ENCODE measurements at regions not wholly inside any gene's neighbourhood (a gene's known extent, or its start where the extent isn't known, plus 50 kb on each side); places are given as distances from the start of the nearest gene placed in this dataset.

DNA sequence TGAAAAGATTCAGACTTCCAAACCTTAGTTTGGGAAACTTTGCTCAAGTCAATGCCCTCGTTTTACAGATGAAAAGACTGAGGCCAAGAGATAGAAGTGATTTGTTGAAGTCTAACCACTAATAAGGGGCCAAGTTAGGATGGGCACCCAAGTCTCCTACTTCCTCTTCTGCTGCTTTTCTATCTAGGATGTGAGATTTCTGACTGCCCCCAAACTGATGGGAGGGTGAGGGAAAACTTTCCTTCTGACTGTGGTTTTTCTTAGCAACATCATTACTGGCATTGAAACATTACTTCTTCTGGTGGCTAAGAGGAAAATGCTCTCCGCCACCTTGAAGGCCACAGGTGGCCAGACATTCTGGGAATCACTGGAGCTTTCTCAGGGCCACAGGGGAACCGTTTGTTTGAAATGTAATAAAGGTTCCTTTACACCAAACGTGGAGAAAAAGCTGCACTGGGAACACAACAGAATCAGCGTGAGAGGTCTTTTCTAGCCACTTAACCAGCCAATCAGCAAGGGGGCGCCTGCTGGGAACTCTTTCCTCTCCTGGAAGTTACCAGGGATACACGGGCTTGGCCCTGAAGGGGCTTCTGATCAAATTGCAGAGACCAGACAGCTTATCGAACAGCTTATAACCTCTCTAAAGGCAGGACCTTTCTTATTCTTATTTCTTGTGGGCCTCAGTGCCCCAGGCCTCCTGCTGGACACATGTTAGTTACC, 115.9 kb upstream of the TEX13D start:
- H3K36me3 ChIP-seq (ENCODE audit: control insufficient read depth, insufficient read depth, low read length), result no peaks in the 10 kb centered on the region
- H3K9me3 ChIP-seq (replicated peaks; ENCODE audit: control insufficient read depth, low read depth, low read length), result no peaks in the 10 kb centered on the region
- H3K27ac ChIP-seq (ENCODE audit: low read length), result no peak overlapping the region
- 24% methylated on average over 6 of the region's 8 CpGs for WGBS (ENCODE audit: insufficient coverage)
- no peak for DNase-seq
- H3K4me3 ChIP-seq (ENCODE audit: low read length), result no peak overlapping the region
- peaks cover 11% of the 10 kb centered on the region for H3K4me1 ChIP-seq (ENCODE audit: control insufficient read depth, insufficient read depth, low read length)
- peaks cover 5% of the 10 kb centered on the region for H3K27me3 ChIP-seq (ENCODE audit: control insufficient read depth, insufficient read depth, low read length)

DNA sequence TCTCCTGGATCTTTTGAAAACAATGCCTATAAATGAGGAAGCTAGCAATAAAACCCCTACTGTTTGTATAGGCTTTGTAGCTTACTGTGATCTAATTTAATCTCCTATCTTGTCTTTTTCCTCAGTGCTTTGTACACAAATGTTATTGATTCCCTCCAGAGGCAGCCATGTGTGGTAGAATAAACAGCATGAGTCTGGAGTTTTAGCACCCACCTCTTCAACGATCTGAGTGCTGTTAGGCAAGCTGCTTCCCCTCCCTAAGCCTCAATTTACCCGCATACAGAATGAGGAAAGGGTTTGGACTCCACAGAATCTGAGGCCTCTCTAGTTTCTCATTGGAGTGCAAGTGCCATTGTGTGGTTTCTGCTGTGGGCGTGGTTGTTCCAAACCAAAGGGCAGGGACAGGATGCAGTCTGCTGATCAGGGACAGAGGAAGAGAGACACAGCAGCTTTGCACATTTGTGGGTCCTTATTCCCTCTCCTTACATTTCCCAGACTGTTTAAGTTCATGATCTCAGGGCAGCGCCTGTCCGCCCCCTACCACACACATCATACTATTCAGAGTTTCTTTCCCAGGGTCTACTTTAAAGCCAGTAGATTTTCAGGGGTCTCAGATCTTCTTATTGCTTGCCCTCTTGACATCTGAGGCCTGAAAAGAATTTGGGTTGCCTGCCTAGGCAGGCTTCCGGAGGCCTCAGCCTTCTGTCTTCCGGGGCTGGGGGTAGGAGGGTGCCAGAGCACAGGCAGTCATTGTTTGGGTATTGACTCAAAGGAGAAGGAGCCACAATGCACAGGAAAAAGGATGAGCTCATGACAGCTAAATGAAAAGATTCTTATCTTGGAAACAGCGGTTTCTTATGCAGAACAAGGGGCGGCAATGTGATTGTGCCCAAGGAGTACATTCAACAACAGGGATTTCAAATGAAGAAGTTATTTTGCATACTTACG, 114.9 kb upstream of the TEX13D start:
- 61% methylated on average over 5 of the region's 10 CpGs for WGBS (ENCODE audit: insufficient coverage)
- H3K36me3 ChIP-seq (ENCODE audit: control insufficient read depth, insufficient read depth, low read length), result no peaks in the 10 kb centered on the region
- no peaks in the 10 kb centered on the region for H3K9me3 ChIP-seq (replicated peaks; ENCODE audit: control insufficient read depth, low read depth, low read length)
- peak; percentile 31 for DNase-seq
- H3K27ac ChIP-seq (ENCODE audit: low read length), result no peak overlapping the region
- peaks cover 11% of the 10 kb centered on the region for H3K4me1 ChIP-seq (ENCODE audit: control insufficient read depth, insufficient read depth, low read length)
- no peak overlapping the region for H3K4me3 ChIP-seq (ENCODE audit: low read length)
- peaks cover 5% of the 10 kb centered on the region for H3K27me3 ChIP-seq (ENCODE audit: control insufficient read depth, insufficient read depth, low read length)

DNA sequence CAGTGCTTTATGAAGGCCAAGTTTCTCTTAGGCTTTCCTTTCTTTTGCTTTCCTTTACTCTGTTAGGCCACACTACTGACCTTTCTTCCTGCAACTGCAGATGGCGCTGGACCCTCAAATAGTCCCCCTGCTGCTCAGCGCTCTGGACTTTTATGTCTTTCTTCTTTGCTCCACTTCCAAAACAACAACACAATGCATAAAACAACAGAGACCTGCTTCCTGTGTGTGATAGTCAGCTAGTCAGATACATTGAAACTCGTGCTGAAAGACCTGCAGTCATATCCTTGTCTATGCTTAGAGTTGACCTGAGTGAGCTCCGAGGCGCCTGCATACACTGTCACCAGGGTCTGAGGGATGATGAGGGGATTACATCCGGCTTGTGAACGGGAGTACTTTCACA, 108.9 kb upstream of the TEX13D start:
- no peak overlapping the region for H3K27ac ChIP-seq (ENCODE audit: low read length)
- 34% methylated on average over 6 of the region's 7 CpGs for WGBS (ENCODE audit: insufficient coverage)
- no peaks in the 10 kb centered on the region for H3K9me3 ChIP-seq (replicated peaks; ENCODE audit: control insufficient read depth, low read depth, low read length)
- DNase-seq, result peak; percentile 53
- no peaks in the 10 kb centered on the region for H3K36me3 ChIP-seq (ENCODE audit: control insufficient read depth, insufficient read depth, low read length)
- no peak overlapping the region for H3K4me3 ChIP-seq (ENCODE audit: low read length)
- peaks cover 2% of the 10 kb centered on the region for H3K4me1 ChIP-seq (ENCODE audit: control insufficient read depth, insufficient read depth, low read length)
- H3K27me3 ChIP-seq (ENCODE audit: control insufficient read depth, insufficient read depth, low read length), result peaks cover 3% of the 10 kb centered on the region

DNA sequence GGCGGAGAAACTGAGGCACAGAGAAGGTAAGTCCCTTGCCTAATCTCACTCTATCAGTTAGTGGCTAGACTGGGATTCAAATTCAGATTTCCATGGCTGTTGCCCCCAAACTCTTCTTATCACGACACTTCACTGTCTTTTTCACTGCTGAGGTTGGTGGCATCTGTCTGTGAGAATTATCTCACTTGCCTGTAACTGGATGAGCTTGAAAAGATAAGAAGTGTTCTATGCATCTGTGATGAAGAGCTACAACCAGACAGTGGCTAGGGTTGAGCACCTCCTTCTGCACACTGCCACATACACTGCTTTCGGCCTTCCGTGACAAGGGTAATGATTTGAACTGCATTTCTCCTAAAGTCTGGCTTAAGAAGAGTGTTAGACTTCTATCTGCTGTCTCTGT, 107.9 kb upstream of the TEX13D start:
- no CpG with 5 or more reads among the region's 4 CpGs for WGBS (ENCODE audit: insufficient coverage)
- DNase-seq, result no peak
- peaks cover 3% of the 10 kb centered on the region for H3K27me3 ChIP-seq (ENCODE audit: control insufficient read depth, insufficient read depth, low read length)

DNA sequence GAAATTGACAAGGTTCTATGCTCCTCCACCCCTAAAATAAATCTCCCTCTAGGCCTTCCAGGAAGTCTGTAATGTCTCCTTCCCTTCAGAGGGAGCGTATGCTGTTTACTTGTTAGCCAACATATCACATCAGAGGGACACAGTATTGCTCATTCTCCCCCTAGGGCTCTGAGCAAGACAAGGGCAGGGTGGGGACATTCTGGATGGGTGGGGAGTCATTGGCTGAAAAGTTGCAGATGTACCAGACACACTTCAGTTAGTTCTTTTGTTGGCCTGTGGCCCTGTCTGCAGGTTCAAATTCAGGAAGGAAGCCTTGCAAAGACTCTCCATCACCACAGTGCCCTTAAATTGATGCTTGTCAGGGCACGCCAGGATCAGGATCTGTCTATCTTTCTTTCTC, 106.3 kb upstream of the TEX13D start:
- no peak overlapping the region for H3K27ac ChIP-seq (ENCODE audit: low read length)
- no peaks in the 10 kb centered on the region for H3K9me3 ChIP-seq (replicated peaks; ENCODE audit: control insufficient read depth, low read depth, low read length)
- WGBS (ENCODE audit: insufficient coverage), result 55% methylated on average over 1 of the region's 2 CpGs
- H3K4me1 ChIP-seq (ENCODE audit: control insufficient read depth, insufficient read depth, low read length), result no peaks in the 10 kb centered on the region
- H3K36me3 ChIP-seq (ENCODE audit: control insufficient read depth, insufficient read depth, low read length), result no peaks in the 10 kb centered on the region
- no peak overlapping the region for H3K4me3 ChIP-seq (ENCODE audit: low read length)
- no peak for DNase-seq
- peaks cover 3% of the 10 kb centered on the region for H3K27me3 ChIP-seq (ENCODE audit: control insufficient read depth, insufficient read depth, low read length)

More for the DNA sequence above, 107.9 kb upstream of the TEX13D start:
- no peaks in the 10 kb centered on the region for H3K9me3 ChIP-seq (replicated peaks; ENCODE audit: control insufficient read depth, low read depth, low read length)
- no peaks in the 10 kb centered on the region for H3K36me3 ChIP-seq (ENCODE audit: control insufficient read depth, insufficient read depth, low read length)
- no peaks in the 10 kb centered on the region for H3K4me1 ChIP-seq (ENCODE audit: control insufficient read depth, insufficient read depth, low read length)
- no peak overlapping the region for H3K27ac ChIP-seq (ENCODE audit: low read length)
- no peak overlapping the region for H3K4me3 ChIP-seq (ENCODE audit: low read length)

DNA sequence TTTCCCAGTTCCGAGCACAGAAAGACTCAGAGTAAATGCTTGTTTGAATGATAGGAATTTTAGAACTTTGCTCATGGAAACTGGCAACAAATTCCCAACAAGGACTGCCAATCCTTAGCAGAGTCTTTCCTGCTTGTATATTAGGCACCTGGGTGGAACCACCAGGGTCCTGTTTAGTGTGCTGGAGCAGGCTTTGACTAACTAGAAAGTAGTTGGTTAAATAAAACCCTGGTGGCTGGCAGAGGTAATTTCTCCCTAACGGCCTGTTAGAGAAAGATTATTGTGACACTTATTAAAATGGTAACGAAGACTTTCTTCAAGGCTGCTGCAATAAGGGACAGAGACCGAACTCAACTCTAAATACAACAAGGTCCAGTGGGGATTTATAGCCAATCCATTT, 103.6 kb upstream of the TEX13D start:
- WGBS (ENCODE audit: insufficient coverage), result no CpG with 5 or more reads among the region's 4 CpGs
- peak; percentile 27 for DNase-seq
- H3K36me3 ChIP-seq (ENCODE audit: control insufficient read depth, insufficient read depth, low read length), result no peaks in the 10 kb centered on the region
- H3K9me3 ChIP-seq (replicated peaks; ENCODE audit: control insufficient read depth, low read depth, low read length), result no peaks in the 10 kb centered on the region
- no peak overlapping the region for H3K27ac ChIP-seq (ENCODE audit: low read length)
- H3K4me1 ChIP-seq (ENCODE audit: control insufficient read depth, insufficient read depth, low read length), result peaks cover 4% of the 10 kb centered on the region
- H3K27me3 ChIP-seq (ENCODE audit: control insufficient read depth, insufficient read depth, low read length), result peaks cover 9% of the 10 kb centered on the region
- H3K4me3 ChIP-seq (ENCODE audit: low read length), result no peak overlapping the region

DNA sequence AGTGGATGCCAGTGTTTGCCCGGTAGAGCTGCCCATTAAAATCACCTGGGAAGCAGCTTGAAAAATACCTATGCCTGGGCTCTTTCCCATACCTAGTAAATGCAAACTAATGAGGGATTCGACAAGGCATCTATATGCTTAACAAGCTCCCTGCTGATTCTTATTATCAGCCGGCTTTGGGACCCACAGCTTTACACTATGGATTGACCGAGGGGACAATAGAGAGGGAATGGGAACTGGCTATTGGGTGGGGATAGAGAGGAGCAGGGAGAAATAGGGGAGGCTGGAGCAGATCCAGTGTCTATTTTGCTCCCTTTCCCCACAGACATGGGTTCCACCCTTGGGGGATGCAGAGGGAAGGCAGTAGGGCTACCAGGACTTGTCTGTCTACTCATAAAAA, 103.1 kb upstream of the TEX13D start:
- 50% methylated on average over 1 of the region's 4 CpGs for WGBS (ENCODE audit: insufficient coverage)
- peaks cover 4% of the 10 kb centered on the region for H3K4me1 ChIP-seq (ENCODE audit: control insufficient read depth, insufficient read depth, low read length)
- no peak for DNase-seq
- H3K27ac ChIP-seq (ENCODE audit: low read length), result no peak overlapping the region
- H3K27me3 ChIP-seq (ENCODE audit: control insufficient read depth, insufficient read depth, low read length), result peaks cover 9% of the 10 kb centered on the region
- H3K9me3 ChIP-seq (replicated peaks; ENCODE audit: control insufficient read depth, low read depth, low read length), result no peaks in the 10 kb centered on the region
- no peaks in the 10 kb centered on the region for H3K36me3 ChIP-seq (ENCODE audit: control insufficient read depth, insufficient read depth, low read length)
- H3K4me3 ChIP-seq (ENCODE audit: low read length), result no peak overlapping the region

DNA sequence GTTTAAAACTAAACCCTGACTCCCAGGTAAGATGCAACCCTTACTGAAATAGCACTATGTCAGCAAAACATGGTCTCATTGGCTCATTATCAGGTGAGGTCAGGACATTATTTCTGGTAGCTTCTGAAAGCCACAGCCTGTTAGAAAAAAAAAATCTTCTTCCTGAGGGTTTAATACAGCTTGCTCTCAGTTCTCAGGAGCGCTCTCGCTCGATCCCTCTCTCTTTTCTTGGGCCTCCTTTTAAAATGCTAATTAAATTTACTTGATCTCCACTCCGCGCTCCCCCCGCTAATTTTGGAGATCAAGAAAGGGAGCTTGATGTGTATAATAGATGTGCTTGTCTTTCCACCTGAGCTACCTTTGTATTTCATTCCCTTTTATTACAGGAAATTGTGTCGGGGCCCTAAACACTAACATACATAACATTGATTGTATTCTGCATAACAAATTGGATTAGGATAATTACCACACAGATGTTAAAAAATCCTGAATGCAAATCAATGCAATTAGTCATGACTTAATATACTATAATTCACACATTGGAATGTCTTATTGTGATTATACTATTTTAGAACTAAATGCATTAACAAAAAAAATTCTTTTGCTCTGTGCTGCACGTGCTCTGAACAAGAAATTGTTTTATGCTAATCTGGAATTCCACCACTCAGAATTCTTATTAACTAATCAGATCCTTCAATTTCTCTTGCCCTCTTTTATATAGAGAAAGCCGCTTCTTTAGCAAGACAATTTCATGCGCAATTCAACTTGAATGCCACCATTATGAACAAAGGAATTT, 101.6 kb upstream of the TEX13D start:
- no peak for DNase-seq
- Histone ChIP-seq H3K36me3 (ENCODE audit: control insufficient read depth, insufficient read depth, low read length) (no peaks in the 10 kb centered on the region), H3K27me3 (ENCODE audit: control insufficient read depth, insufficient read depth, low read length) (peaks cover 6% of the 10 kb centered on the region), H3K4me1 (ENCODE audit: control insufficient read depth, insufficient read depth, low read length) (peaks cover 4% of the 10 kb centered on the region), H3K27ac (ENCODE audit: low read length) (no peak overlapping the region), H3K4me3 (ENCODE audit: low read length) (no peak overlapping the region), H3K9me3 (replicated peaks; ENCODE audit: control insufficient read depth, low read depth, low read length) (no peaks in the 10 kb centered on the region)
- WGBS (ENCODE audit: insufficient coverage), result 29% methylated on average over 1 of the region's 10 CpGs

DNA sequence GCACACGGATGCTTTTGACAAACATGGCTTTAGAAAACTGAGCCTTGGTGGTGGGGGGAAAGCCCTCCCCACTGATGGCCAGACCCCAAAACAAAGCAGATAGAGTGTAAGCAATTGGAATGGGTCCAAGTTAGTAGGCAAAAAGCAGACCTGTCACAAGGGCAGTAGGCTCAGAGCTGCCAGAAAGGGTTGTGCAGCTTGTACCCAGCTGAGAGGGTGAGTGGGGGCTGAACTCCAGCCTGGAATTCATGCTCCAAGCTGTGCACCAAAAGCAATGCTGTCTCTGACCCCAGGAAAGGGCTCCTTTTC, 101.1 kb upstream of the TEX13D start:
- Histone ChIP-seq H3K4me1 (ENCODE audit: control insufficient read depth, insufficient read depth, low read length) (peaks cover 4% of the 10 kb centered on the region), H3K9me3 (replicated peaks; ENCODE audit: control insufficient read depth, low read depth, low read length) (no peaks in the 10 kb centered on the region), H3K4me3 (ENCODE audit: low read length) (no peak overlapping the region), H3K27me3 (ENCODE audit: control insufficient read depth, insufficient read depth, low read length) (peaks cover 6% of the 10 kb centered on the region), H3K36me3 (ENCODE audit: control insufficient read depth, insufficient read depth, low read length) (no peaks in the 10 kb centered on the region), H3K27ac (ENCODE audit: low read length) (no peak overlapping the region)
- DNase-seq, result no peak
- WGBS (ENCODE audit: insufficient coverage), result no CpG with 5 or more reads among the region's 1 CpG
